NOMO-1 (cell line): ENCODE measurements at regions not wholly inside any gene's neighbourhood (a gene's known extent, or its start where the extent isn't known, plus 50 kb on each side); places are given as distances from the start of the nearest gene placed in this dataset.

Experiments
- DNase-seq, 2 experiments: peaks; one replicate each; lab custom pipeline; 2025; ENCODE audit not compliant: unreplicated experiment in 2 of 2; lab: John Stamatoyannopoulos, UW

DNA sequence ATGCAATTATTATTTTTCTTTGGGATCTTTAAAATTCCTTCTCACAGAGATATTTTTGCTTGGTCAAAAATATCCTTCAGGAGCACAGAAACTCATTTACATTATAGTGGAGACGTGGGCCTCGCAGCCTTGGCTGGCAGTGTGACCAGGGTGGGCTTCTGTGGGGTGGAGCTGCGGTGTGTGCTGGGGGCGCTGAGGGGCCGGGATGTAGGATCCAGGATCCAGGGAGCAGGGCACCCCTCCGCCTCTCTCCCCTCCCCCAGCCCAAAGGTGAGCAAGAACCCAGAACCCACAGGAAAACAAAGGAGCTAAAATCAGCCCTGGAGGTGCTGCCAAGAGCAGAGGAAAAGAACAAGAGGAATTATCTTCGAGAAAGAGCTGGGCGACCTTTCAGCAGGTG is 79.1 kb upstream of the OLFM1 start:
- DNase-seq: no peak

DNA sequence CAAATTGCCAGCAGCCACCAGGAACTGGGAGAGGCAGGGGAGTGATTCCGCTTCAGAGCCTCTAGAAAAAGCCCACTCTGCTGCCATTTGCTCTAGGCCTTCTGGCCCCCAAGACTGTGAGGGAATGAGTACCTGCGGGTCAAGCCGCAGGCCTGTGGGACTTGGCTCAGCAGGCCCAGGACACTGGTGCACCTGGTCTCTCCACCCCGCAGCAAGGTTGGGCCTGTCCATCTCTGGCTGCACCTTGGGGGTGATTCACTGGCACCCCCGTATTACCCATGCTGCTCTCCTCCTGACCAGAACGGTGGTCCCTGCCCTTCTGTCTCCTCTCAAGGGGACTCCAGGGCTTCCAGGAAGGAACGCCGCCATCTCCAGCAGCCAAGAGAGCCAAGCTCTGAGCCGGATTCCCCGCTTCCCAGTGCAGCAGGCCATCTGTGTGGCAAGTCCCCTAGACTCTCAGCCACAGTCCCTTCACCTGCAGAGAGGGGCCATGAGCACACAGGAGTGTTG is 78.4 kb upstream of the OLFM1 start:
- no peak for DNase-seq

DNA sequence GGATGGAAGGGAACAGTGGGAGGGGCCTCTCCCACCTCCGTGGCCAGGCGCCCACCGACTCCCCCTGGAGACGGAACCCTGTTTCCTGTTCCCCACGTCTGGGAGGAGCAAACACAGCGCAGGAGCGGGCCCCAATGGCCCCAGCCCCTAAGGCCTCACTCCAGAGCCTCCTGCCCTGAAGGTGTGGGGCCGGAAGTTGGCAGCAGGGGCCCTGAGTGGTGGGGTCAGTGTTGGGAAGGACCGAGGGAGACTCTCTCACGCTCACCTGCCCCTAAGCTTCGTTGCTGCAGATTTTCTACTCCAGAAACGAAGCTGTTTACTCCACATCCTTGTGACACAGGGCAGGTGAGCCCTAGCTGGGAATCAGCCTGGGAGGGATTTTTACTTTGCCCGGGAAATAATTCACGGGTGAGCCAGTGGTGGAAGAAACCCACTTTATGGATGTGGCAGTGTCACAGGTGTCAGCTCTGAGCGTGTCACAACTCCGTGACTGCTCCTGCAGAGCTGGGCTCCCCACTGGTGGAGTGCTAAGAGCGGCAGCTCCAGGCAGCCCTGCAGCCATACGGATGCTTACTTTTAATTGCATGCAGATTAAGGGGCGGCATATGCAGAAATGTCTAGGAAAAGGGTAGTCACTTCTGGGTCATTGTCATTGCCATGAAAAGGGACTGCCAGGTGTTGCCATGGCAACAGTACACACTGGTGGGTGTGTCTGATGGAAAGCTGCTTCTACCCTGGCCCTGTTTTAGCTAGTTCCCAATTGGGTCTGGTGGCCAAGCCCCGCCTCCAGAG is 77.5 kb upstream of the OLFM1 start:
- DNase-seq: no peak

DNA sequence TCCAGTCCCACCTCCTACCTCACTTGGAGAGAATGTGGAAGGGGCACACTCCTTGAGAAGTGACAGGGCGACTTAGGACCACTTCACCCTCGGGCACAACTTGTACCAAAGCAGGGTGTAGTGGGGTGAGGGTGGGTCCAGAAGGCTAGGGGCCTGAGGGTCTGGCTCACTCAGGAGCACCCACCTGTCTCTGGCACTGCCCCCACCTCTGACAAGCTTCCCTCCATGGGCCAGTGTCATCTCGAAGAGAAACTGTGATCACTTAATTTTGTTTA is 76.9 kb upstream of the OLFM1 start:
- no peak for DNase-seq

DNA sequence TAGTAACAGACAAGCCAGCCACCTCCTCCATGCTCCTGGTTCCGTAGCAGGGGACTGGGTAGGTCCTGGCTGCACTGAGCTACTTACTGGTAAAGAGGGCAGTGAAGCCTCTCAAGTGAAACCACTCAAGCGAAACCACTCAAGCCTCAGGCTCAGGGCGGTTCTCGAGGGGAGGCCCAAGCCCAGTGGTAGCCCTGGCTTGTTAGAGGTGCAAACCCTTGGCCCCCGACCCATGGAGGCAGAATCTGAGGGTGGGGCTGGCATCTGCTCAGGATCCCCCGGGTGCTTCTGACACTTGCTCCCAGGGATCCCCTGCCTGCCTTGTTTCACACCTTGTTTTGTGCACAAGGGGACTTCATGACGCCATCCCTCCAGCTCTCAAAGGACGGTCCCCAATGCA is 76.5 kb upstream of the OLFM1 start:
- no peak for DNase-seq

DNA sequence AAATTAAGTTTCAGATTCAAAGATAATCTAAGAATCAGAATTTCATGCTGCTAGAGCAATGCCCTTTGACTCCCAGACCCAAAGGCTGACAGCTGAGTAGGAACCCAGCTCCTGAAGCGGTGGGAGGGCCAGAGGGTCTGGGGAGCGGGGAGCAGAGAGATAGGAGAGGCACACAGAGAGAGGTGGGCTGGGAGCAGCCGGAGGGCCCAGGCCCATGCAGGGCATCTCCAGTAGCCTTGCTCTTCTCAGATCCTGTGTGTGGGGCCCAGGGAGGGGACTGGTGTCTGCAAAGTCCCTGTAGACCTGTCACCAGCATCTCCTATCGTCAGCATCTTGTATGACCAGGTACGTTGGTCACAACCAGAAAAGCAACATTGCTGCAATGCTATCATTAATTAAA is 75.3 kb upstream of the OLFM1 start:
- no peak for DNase-seq

DNA sequence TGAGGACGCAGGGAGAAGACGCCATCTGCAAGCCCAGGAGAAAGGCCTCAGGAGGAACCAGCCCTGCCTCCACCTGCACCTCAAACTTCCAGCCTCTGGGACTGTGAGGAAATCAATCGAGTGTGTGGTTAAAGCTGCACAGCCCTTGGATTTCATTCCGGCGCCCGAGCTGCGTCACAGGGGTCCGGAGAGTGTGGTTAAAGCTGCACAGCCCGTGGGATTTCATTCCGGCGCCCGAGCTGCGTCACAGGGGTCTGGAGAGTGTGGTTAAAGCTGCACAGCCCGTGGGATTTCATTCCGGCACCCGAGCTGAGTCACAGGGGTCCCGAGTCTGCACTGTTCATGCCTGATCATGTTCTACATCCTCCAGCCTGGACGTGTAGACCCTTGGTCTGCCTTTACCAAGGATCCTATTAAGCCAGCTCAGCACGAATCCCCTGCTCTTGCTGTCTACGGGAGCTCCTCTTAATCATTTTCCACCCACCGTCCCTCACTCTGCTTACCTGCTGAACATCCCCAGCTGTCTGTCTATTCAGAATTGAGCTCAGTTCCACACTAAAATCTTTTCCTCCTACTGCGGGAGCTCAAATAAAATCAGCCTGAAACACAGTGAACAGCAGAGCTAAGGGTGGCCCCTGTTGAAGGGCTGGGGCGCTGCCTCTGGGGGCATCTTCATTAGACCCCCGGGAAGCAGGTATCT is 73.0 kb upstream of the OLFM1 start:
- DNase-seq: no peak

DNA sequence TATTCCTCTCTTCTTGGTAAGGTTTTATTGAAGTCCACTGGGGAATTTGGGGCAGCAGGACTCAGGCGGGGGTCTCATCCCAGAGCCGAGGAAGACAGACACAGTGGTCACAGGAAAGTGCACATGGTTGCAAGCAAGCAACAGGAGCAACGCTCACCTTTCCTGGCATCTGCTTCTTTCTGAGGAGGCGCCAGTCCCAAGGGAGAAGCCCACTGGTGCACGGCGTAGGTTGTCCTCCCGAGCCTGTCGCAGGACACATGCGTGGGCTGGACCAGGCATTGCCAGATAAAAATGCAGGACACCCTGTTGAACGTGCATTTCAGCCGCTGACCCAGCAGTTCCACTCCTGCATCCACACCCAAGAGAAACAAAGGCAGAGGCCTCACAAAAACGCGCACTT is 72.4 kb upstream of the OLFM1 start:
- DNase-seq: no peak

DNA sequence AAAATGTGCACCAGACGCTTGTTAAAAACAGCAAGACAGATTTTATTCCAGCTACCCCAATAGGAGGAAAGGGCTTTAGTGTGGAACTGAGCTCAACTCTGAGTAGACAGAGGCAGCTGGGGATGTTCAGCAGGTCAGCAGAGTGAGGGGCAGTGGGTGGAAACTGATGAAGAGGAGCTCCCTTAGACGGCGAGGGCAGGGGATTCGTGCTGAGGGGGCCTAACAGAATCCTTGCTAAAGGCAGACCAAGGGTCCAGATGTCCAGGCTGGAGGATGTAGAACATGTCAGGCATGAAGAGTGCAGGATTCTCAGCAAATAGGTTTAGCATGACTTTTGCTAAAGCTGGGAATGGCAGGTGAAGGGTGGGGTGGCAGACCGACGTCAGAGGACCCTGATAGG is 71.9 kb upstream of the OLFM1 start:
- DNase-seq: no peak

DNA sequence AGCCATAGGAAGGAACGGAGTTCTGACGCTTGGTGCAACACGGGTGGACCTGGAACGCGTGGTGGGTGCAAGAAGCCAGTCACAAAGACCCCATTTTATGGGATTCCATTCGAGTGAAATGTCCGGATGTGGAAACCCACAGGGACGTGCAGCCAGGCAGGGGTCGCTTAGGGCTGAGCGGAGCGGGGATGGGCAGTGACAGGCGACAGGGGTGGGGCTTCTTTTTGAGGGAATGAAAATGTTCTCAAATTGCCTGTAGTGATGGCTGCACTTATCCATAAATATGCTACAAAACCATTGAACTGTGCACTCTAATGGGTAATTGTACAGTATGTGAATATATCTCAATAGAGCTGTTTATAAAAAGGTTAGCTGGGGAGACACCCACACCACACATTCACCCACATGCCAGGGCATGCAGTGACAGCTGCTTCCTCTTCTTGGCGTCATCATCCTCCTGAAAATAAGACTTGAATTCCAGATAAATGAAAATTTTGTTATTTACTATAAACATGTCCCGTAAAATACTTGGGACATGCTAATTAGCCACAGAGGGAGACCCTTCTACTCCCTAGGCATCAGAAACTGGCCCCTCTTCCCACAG is 71.3 kb upstream of the OLFM1 start:
- DNase-seq: no peak

DNA sequence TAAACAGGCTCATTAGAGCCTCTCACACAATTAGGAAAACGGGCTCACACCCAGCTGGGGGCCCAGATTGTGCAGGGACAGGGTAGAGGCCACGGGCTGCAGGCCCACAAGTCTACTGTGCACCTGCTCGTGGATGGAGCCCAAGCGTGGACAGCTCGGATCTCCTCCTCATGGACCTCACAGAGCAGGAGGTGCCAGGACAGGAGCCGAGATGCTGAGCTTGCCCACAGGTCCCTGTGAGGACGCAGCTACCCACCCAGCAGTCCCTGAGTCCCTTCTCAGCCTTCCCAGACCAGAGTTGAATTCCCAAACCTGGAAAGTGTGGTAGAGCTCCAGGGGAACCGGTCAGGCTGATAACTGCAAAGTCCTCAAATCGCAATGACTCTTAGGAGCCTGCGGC is 70.6 kb upstream of the OLFM1 start:
- DNase-seq: no peak

DNA sequence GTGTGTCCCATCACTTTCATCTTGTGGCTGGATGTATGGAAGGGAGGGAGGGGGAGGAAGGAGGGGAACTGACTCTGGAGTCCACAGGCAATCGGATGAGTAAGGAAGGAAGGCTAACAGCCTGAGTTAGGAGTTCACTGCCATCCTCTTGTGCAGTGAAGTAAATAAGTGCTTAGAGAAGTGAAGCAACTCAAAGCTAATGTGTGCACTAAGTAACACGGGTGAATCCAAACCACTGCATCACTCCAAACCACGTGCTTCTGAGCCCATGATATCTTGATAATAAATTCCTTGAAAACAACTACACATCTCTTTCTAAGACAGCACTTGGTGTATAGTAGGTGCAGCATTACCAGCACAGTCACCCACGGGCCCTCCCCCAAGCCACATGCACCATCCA is 69.6 kb upstream of the OLFM1 start:
- no peak for DNase-seq

DNA sequence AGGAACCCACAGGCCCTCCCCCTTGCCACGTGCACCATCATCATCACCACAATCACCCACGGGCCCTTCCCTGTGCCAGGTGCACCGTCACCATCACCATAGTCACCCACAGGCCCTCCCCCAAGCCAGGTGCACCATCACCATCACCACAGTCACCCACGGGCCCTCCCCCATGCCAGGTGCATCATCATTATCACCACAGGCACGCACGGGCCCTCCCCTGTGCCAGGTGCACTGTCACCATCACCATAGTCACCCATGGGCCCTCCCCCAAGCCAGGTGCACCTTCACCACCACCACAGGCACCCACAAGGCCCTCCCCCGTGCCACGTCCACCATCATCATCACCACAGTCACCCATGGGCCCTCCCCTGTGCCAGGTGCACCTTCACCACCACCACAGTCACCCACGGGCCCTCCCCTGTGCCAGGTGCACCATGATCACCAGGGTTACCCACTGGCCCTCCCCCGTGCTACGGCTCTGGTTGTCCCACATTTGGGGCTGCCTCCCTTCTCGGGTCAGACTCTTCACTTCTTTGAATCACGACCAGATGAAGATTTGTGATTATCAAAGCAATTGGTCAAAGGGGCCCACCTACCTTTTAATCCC is 69.1 kb upstream of the OLFM1 start:
- no peak for DNase-seq

DNA sequence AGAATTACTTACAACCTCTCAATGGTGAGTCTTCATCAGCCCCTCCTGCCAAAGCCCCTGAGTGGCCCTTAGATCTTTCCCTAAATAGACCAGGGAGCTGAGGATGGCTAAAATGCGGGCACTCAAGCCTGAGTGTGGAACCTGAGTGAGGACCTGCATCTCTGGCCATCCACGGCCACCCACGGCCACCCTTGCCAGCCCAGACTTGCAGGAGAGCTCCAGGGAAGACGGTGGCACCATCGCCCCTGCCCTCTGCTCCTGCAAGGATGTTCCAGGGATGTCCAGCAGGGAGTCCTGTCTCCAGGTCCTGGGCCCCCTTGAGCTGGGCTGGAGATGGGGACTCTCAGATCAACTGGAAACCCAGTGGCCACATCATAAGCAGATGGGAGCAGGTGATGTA is 68.2 kb upstream of the OLFM1 start:
- DNase-seq: no peak

DNA sequence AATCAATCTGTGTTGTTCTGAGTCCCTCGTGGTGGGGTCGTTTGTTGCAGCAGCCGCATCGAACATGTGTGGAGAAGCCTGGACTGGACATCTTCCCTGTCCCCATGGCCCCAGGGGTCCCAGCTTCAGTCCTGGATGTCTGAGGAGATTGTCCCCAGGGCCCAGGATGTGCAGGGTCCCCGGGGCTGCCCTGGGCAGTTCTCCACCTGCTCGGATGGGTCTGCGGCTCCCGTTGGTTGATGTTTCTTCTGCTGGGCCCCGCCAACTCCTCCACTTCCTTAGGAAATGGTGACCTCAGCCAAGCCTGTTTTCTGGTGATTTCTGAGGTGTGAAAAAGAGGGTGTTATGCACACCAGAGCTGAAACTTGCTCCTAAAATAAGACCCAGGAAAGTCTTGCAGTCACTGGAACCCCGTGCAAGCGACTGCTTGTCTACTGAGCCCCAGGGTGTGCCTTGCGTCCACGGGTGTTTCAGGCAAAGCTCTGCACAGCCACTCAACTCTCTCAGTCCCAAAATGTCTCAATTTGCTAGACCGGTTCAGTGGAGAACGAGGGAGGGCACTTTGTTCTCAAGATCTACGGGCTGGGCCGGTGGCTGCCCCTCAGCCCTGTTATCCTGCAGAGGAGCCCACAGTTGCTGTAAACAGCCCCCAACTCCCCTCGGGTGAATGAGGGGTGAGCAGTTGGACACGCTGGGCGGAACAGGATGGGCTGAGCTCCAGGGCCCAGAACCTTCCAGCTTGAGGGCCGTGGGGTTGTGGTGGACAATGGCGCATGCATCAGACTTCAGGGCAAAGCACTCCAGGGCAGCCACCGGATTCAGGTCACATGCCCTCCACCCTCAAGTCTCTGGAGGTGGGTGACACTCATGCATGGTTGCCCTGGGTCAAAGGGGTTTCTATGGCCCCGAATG is 66.7 kb upstream of the OLFM1 start:
- DNase-seq: no peak

DNA sequence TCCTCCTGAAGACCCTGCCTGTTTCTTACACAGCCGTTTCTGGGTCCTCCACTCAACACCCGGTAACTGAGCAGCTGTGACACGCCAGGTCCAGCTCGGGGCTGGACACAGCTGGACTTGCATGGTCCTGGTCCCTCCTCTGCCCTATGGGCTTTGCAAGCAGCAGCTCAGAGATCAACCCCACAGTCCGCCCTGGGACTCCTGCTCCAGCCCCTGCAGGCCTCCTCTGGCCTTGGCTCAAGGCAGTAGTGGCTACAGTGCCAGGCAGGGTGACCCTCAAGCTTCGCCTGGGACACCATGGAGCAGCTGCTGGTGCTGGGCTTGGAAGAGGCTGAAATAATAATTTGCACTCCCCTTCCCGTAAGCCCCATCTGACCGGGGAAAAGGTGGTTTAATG is 66.1 kb upstream of the OLFM1 start:
- no peak for DNase-seq

DNA sequence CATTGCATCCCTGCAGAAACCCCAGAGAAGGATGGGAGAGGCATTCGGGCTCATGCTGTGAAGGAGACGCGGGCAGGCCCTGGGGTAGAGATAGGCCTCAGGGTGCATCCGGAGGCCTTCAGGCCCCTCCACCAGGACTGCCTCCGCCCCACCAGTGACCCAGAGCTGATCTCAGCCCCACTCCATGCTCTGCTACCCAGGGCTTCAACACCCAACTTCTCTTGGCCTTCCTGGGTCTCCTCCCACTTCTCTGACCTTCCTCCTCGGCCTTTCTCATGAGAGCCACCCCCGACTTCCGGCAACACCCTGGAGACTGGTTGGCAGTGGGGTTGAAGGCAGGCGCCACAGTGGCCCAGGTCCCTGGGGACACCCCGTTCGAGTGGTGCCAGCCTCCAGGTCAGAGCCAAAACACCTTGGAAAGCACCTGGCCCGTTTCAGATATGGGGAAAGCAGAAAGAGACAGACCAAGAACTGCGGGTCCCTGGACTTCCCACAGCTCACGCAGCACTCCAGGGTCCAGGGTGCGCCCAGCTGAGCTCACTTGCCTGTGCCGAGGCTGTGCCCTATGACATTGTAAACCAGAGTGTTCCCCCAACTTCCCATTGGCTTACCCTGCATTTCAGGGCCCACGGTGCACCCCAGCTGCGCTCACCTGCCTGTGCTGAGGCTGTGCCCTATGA is 65.1 kb upstream of the OLFM1 start:
- no peak for DNase-seq

DNA sequence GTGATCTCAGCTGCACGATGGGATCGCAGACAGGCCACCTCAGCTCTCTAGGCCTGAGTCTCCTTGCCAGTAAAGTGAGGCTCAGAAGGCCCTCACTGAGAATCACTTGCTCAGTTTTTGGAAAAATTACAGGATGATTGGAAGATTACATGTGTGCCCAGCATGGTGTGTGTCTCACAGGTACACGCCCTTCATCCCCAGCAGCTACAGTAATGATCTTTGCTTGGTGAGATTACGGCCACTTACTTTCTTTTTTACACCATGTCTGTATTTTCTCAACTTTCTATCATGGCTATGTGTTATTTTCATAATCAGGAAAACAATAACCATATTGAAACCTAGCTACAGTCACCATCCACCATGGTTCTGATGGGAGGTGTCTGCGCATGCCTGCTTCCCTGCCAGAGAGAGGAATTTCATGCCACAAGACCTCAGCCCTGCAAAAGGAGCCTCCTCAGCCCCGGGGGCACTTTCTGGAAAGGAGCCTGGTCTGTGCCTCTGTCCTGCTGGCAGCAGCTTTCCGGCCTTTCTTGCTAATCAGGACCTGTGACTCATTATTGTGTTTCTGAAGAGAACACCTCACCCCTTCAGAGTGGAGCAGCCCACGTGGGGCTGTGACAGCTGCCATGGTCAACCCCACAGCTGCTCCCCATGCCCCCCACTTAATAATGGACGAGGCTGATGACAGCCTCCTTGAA is 64.2 kb upstream of the OLFM1 start:
- DNase-seq: no peak

DNA sequence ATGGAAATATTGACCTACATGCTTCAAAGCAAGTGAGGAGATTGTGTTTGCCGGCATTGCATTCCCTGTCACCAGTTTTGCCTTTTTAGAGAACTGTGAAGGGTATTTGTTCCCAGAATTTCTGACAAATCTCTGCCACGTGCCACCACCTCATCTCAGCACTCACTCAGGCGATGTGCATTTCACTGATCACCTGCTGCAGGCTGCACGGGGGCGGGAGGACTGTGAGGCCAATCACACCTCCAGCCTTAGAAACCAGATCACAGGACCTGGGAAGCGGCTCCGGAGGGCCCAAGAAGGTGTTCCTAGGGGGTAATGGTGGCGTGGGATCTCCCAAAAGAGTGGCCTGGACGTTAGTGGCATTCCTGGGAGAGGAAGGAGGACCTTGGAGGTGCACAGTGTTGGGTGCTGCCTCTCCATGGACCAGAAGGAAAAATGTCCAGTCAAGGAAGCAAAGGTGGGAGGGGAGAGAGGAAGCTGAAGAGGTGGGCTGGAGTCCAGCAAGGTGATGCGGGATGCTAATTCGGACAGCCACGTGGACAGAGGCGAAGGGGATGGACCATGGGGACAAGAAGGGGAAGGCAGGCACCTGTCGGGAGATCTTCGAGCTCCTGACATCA is 63.6 kb upstream of the OLFM1 start:
- DNase-seq: no peak
